Heart right ventricle (tissue), 16 donors: ENCODE measurements at regions not wholly inside any gene's neighbourhood (a gene's known extent, or its start where the extent isn't known, plus 50 kb on each side); places are given as distances from the start of the nearest gene placed in this dataset.
A peak's percentile ranks its signal among the peaks of the same experiment; 100 is the strongest.
"Not testable (repeated sequence)": the region's sequence is repeated elsewhere in the genome, so short reads cannot be mapped to it uniquely, and the experiment has no call there.

ENCODE experiments used
- ATAC-seq, 8 donors: fragments of 200-7000 bp; cut with Tn5 transposase; one replicate each; pipeline ENCODE4 v1.9.1; 2020; ENCODE audit warnings: mild to moderate bottlenecking in 8 of 8, moderate library complexity in 8 of 8, moderate number of reproducible peaks in 1 of 8
- DNase-seq, 2 donors: peaks; one replicate each; pipeline ENCODE4 v3.0.0-alpha.2; 2020
- H3K27ac ChIP-seq, 10 donors: fragments of 200-600 bp; sonication (generic) in 2 of 10; one replicate each; pipeline versions ENCODE4 v1.5.0 to v1.8.0; 2020 to 2022; ENCODE audit warnings: mild to moderate bottlenecking in 3 of 10
- H3K27me3 ChIP-seq, 7 donors: fragments of 200-600 bp; one replicate each; pipeline ENCODE4 v1.8.0; 2021 to 2022; ENCODE audit warnings: mild to moderate bottlenecking in 2 of 7
- H3K36me3 ChIP-seq, 9 donors: fragments of 200-600 bp; sonication (generic) in 1 of 9; one replicate each; pipeline versions ENCODE4 v1.5.0 to v1.8.0; 2020 to 2022; ENCODE audit warnings: mild to moderate bottlenecking in 2 of 9
- H3K4me1 ChIP-seq, 9 donors: fragments of 200-600 bp; sonication (generic) in 1 of 9; one replicate each; pipeline versions ENCODE4 v1.5.0 to v1.8.0; 2020 to 2022; ENCODE audit warnings: mild to moderate bottlenecking in 4 of 9
- H3K4me3 ChIP-seq, 10 donors: fragments of 200-600 bp; sonication (generic) in 2 of 10; one replicate each; pipeline versions ENCODE4 v1.5.0 to v1.8.0; 2020 to 2022; ENCODE audit warnings: mild to moderate bottlenecking in 7 of 10, moderate library complexity in 2 of 10
- H3K9me3 ChIP-seq, 11 donors: fragments of 200-600 bp in 10 of 11; sonication (generic) in 2 of 11; one replicate each; pipeline versions ENCODE4 v1.5.0 to v1.8.0; 2013 to 2022; ENCODE audit warnings: mild to moderate bottlenecking in 2 of 11, control low read depth in 1 of 11, moderate library complexity in 1 of 11
- WGBS, 2 donors: extraction: QIAGEN DNeasy Blood & Tissue Kit; methylation state at CpG; one replicate each; pipeline ENCODE4 v1.1.7; 2013; ENCODE audit warnings: inconsistent platforms in 1 of 2; 5-methylcytosine and 5-hydroxymethylcytosine counted together
- intact Hi-C, 10 donors: fragments of 100-400 bp; cut with DNase I; formaldehyde crosslinking; loops; one replicate each; pipeline versions ENCODE4 v1.11.1 to v1.14.2; 2022
- TF ChIP-seq, protein P1 (sequence below), 9 donors: fragments of 200-600 bp; sonication (generic) in 2 of 9; IDR thresholded peaks; one replicate each; pipeline versions ENCODE4 v1.5.0 to v1.8.0; 2021 to 2022; ENCODE audit warnings: antibody characterized with exemption in 9 of 9, mild to moderate bottlenecking in 5 of 9, moderate library complexity in 1 of 9
- donor health status: Arrhythmogenic right ventricular cardiomyopathy.
- donor health status: ischemic (EF 13 %, LVEDD 7.1; RV severe dilation, severe dysfunction).
- donor health status: healthy with polysubstance abuse.
- donor health status: DM: no; HTN: yes; CAD: no.
- donor health status: DM: no; HTN: no; CAD: no.
- donor health status: ischemic (EF 25% LVEDD 6.9; RV normal size, moderate dysfunction).
- donor health status: ischemic (EF 25% LVEDD 5.7; RV mildly dilated, moderate dysfunction).
- donor health status: healthy.
- donor health status: DM: yes; HTN: yes; CAD: no.
- donor health status: Ischemic cardiomyopathy.
- donor health status: ischemic (EF 35%, LVEDD 5.7; RV mildly dilated, moderate dysfunction).
- donor health status: nonischemic (EF 11% LVEDD 7.7; RV severe dilation, severe dysfunction).
- donor health status: DM: yes; HTN: yes; CAD: no.
- donor health status: PGD.
- donor health status: ischemic (EF 29% LVEDD 5.4; RV normal size, mild dysfunction).
- donor health status: nonischemic (EF 23%, LVEDD 6.1; RV moderate dilation, normal function).

- TF ChIP-seq, protein P1, sequence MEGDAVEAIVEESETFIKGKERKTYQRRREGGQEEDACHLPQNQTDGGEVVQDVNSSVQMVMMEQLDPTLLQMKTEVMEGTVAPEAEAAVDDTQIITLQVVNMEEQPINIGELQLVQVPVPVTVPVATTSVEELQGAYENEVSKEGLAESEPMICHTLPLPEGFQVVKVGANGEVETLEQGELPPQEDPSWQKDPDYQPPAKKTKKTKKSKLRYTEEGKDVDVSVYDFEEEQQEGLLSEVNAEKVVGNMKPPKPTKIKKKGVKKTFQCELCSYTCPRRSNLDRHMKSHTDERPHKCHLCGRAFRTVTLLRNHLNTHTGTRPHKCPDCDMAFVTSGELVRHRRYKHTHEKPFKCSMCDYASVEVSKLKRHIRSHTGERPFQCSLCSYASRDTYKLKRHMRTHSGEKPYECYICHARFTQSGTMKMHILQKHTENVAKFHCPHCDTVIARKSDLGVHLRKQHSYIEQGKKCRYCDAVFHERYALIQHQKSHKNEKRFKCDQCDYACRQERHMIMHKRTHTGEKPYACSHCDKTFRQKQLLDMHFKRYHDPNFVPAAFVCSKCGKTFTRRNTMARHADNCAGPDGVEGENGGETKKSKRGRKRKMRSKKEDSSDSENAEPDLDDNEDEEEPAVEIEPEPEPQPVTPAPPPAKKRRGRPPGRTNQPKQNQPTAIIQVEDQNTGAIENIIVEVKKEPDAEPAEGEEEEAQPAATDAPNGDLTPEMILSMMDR (IDR thresholded peaks at IDR 0.05) = no peak
- Histone ChIP-seq H3K36me3 (no peaks in the 10 kb centered on the region), H3K4me3 (no peak overlapping the region), H3K27ac (no peak overlapping the region), H3K9me3 (no peaks in the 10 kb centered on the region), H3K27me3 (no peaks in the 10 kb centered on the region), H3K4me1 (no peaks in the 10 kb centered on the region)
- ATAC-seq (peak in 3 of 8 donors; percentile 21 to 70 (median 61)), DNase-seq (no peak)
- intact Hi-C loops = no loop called here
These were observed 178.8 kb upstream of the MMADHC start for GRCh38 chr2:149766339-149766738.

DNA sequence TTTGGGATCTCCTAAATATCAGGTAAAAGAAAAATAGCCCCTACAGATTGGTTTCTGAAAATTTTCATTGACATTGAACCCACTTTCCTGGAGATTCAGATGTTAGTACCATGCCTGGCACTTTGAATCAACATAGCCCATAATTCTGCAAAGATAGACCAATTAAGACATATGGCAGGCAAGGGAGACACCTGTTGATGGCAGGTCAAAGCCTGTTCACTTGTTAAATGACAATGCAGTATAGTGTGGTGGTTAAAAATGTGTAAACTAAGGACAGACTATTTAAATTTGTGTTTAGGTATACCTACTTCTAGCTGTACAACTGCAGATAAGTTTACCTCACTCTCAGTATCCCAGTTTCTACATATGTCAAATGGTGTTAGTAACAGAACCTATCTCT is 178.1 kb upstream of the MMADHC start:
- TF ChIP-seq, protein P1 (IDR thresholded peaks at IDR 0.05) = no peak
- Histone ChIP-seq H3K36me3 (no peaks in the 10 kb centered on the region), H3K4me3 (no peak overlapping the region), H3K4me1 (no peaks in the 10 kb centered on the region), H3K27ac (no peak overlapping the region), H3K27me3 (no peaks in the 10 kb centered on the region), H3K9me3 (no peaks in the 10 kb centered on the region)
- DNase-seq (no peak), ATAC-seq (no peak)
- intact Hi-C loops = no loop called here

DNA sequence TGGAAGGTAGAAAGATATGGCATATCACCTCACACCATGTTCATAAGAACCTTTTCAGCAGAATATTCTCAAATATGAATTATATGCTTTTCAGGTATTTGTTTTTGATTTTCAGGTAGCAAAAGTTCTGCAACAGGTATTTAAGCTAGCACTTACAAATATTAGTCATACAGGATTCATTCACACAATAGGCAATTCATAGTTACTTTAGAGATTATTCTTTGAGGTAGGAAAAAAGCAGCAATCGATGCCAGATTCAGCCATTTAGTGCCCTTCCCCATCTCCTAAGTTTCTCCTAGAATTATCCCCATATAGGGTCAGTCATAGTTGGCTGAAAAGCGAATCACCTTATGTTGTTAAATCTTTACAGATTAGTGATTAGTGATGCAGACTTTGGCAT is 177.4 kb upstream of the MMADHC start:
- no peaks in the 10 kb centered on the region for H3K36me3 ChIP-seq
- WGBS, 2 donors = 83 to 88% methylated on average over 2 of the region's 2 CpGs
- TF ChIP-seq, protein P1 (IDR thresholded peaks at IDR 0.05) = no peak
- no peaks in the 10 kb centered on the region for H3K27me3 ChIP-seq
- H3K27ac ChIP-seq = no peak overlapping the region
- intact Hi-C loops = no loop called here
- peaks cover 0 to 3% (median 0%) of the 10 kb centered on the region in 11 donors for H3K9me3 ChIP-seq
- ATAC-seq (no peak), DNase-seq (no peak)
- H3K4me1 ChIP-seq = no peaks in the 10 kb centered on the region
- no peak overlapping the region for H3K4me3 ChIP-seq

- DNase-seq = no peak
- H3K36me3 ChIP-seq = no peaks in the 10 kb centered on the region
- no peaks in the 10 kb centered on the region for H3K4me1 ChIP-seq
- H3K4me3 ChIP-seq = no peak overlapping the region
- no peak for ATAC-seq
- 76 to 90% methylated on average over 6 of the region's 6 CpGs for WGBS, 2 donors
- intact Hi-C loops = no loop called here
- no peak overlapping the region for H3K27ac ChIP-seq
- TF ChIP-seq, protein P1 (IDR thresholded peaks at IDR 0.05) = no peak
- peaks cover 0 to 12% (median 0%) of the 10 kb centered on the region in 11 donors for H3K9me3 ChIP-seq
- no peaks in the 10 kb centered on the region for H3K27me3 ChIP-seq
These were observed 175.8 kb upstream of the MMADHC start for GRCh38 chr2:149763358-149763757.

GRCh38 chr2:149761611-149762010 is 174.0 kb upstream of the MMADHC start:
- intact Hi-C loops = no loop called here
- TF ChIP-seq, protein P1 (IDR thresholded peaks at IDR 0.05) = no peak

GRCh38 chr2:149759382-149759781 is 171.8 kb upstream of the MMADHC start:
- H3K27ac ChIP-seq, H3K4me3 ChIP-seq, H3K27me3 ChIP-seq, ATAC-seq, H3K4me1 ChIP-seq, intact Hi-C loops, H3K36me3 ChIP-seq, DNase-seq: not testable (repeated sequence)
- WGBS, 2 donors = 98 to 100% methylated on average over 2 of the region's 2 CpGs
- H3K9me3 ChIP-seq = peaks cover 0 to 34% (median 2%) of the 10 kb centered on the region in 11 donors

More at GRCh38 chr2:149761611-149762010, 174.0 kb upstream of the MMADHC start:
- 88 to 90% methylated on average over 2 of the region's 2 CpGs for WGBS, 2 donors
- H3K4me1 ChIP-seq = no peaks in the 10 kb centered on the region
- H3K27me3 ChIP-seq = no peaks in the 10 kb centered on the region
- H3K4me3 ChIP-seq = no peak overlapping the region
- ATAC-seq = no peak
- no peaks in the 10 kb centered on the region for H3K36me3 ChIP-seq
- peaks cover 0 to 15% (median 0%) of the 10 kb centered on the region in 11 donors for H3K9me3 ChIP-seq
- DNase-seq = no peak
- H3K27ac ChIP-seq = no peak overlapping the region

GRCh38 chr2:149754722-149755121 is 167.1 kb upstream of the MMADHC start:
- H3K27me3 ChIP-seq, ATAC-seq, H3K4me3 ChIP-seq, H3K36me3 ChIP-seq, H3K27ac ChIP-seq, H3K4me1 ChIP-seq, intact Hi-C loops, DNase-seq: not testable (repeated sequence)
- 90 to 96% methylated on average over 1 of the region's 1 CpG for WGBS, 2 donors
- H3K9me3 ChIP-seq = peaks cover 0 to 42% (median 4%) of the 10 kb centered on the region in 11 donors
